ENCODE measurements at regions not wholly inside any gene's neighbourhood (a gene's known extent, or its start where the extent isn't known, plus 50 kb on each side); places are given as distances from the start of the nearest gene placed in this dataset.

DNA sequence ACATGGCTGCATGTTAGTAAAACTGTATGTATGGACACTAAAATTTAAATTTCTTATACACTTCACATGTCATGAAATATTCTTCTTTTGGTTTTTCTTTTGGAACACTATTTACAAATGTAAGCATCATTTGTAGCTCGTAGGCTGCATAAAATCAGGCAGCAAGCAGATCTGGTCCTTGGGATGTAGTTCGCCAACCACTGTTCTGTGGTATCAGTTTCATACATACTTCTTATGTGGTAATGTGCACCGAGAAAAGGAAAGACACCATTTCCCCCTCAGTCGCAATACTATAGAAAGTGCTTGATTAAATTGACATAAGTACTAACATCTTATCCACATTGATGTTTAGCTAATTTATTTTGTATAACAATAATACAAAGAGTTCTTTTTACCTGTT lies 274.4 kb upstream of the VCX start:
- TF ChIP-seq, protein P1, sequence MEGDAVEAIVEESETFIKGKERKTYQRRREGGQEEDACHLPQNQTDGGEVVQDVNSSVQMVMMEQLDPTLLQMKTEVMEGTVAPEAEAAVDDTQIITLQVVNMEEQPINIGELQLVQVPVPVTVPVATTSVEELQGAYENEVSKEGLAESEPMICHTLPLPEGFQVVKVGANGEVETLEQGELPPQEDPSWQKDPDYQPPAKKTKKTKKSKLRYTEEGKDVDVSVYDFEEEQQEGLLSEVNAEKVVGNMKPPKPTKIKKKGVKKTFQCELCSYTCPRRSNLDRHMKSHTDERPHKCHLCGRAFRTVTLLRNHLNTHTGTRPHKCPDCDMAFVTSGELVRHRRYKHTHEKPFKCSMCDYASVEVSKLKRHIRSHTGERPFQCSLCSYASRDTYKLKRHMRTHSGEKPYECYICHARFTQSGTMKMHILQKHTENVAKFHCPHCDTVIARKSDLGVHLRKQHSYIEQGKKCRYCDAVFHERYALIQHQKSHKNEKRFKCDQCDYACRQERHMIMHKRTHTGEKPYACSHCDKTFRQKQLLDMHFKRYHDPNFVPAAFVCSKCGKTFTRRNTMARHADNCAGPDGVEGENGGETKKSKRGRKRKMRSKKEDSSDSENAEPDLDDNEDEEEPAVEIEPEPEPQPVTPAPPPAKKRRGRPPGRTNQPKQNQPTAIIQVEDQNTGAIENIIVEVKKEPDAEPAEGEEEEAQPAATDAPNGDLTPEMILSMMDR (conservative IDR thresholded peaks at IDR 0.05 in 1 of 2, IDR thresholded peaks at IDR 0.05 in 1 of 2; ENCODE audit: low read depth in 1 of 2, low read length in 2 of 2): no peak
- no peak for TF ChIP-seq EZH2 (IDR thresholded peaks at IDR 0.05; ENCODE audit: low read length, missing control alignments)

All from fibroblast of lung (primary cell).